ENCODE measurements at regions not wholly inside any gene's neighbourhood (a gene's known extent, or its start where the extent isn't known, plus 50 kb on each side); places are given as distances from the start of the nearest gene placed in this dataset.

DNA sequence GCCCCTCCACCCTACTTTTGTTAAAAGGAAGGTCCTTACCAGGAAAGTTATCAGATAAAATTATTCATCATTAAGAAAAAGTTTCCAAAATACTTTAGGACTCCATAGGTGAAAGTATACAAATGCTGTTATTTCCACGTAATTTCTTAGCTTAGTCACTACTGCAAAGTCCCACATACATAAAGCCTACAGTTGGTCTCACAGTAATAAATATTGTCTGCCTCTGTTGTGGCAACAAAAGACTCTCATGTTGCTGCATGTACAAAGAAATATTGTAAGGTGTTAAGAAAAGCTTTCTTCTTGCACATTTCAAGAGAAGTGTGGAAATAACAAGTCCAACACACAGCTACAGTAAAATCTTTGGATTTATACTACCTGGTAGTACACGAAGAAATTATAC is 102.4 kb upstream of the DST start:
- no peaks in the 10 kb centered on the region for H3K9me1 ChIP-seq (ENCODE audit: control insufficient read depth, extremely low read depth, insufficient read depth, low read length)
- dilution Hi-C loops (cut with MboI; ENCODE audit: extremely low pct_ligation_motif_present, low sequenced_read_pairs) = no loop called here
- no peaks in the 10 kb centered on the region for H4K20me1 ChIP-seq (ENCODE audit: control insufficient read depth, extremely low read depth, insufficient read depth, low read length)
- no peak for TF ChIP-seq EZH2 (IDR thresholded peaks at IDR 0.05; ENCODE audit: low read length)
- TF ChIP-seq, protein P1, sequence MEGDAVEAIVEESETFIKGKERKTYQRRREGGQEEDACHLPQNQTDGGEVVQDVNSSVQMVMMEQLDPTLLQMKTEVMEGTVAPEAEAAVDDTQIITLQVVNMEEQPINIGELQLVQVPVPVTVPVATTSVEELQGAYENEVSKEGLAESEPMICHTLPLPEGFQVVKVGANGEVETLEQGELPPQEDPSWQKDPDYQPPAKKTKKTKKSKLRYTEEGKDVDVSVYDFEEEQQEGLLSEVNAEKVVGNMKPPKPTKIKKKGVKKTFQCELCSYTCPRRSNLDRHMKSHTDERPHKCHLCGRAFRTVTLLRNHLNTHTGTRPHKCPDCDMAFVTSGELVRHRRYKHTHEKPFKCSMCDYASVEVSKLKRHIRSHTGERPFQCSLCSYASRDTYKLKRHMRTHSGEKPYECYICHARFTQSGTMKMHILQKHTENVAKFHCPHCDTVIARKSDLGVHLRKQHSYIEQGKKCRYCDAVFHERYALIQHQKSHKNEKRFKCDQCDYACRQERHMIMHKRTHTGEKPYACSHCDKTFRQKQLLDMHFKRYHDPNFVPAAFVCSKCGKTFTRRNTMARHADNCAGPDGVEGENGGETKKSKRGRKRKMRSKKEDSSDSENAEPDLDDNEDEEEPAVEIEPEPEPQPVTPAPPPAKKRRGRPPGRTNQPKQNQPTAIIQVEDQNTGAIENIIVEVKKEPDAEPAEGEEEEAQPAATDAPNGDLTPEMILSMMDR (optimal IDR thresholded peaks at IDR 0.05 in 1 of 3, IDR thresholded peaks at IDR 0.05 in 1 of 3, conservative IDR thresholded peaks at IDR 0.05 in 1 of 3; ENCODE audit: extremely low read depth in 1 of 3, insufficient read depth in 2 of 3, low read length in 3 of 3) = no peak
- peak overlapping the region; percentile 26 for H3K27ac ChIP-seq (ENCODE audit: control insufficient read depth, insufficient read depth, low read length)
- no peak overlapping the region for H3K4me2 ChIP-seq (ENCODE audit: control insufficient read depth, extremely low read depth, insufficient read depth, low read depth, low read length)
- no peak overlapping the region for H2AFZ ChIP-seq (ENCODE audit: control insufficient read depth, low read length)
- no peak for FAIRE-seq
- H3K9ac ChIP-seq (ENCODE audit: control insufficient read depth, extremely low read depth, insufficient read depth, low read length) = no peak overlapping the region
- no peaks in the 10 kb centered on the region for H3K9me3 ChIP-seq (ENCODE audit: control insufficient read depth, low read depth, low read length)
- no peak for DNase-seq (ENCODE audit: low read depth, low spot score)
- H3K27me3 ChIP-seq (ENCODE audit: control insufficient read depth, extremely low read depth, insufficient read depth, low read length) = no peaks in the 10 kb centered on the region
- H3K4me1 ChIP-seq (ENCODE audit: control insufficient read depth, extremely low read depth, insufficient read depth, low read length) = peaks cover 55% of the 10 kb centered on the region
- no peak overlapping the region for H3K4me3 ChIP-seq (ENCODE audit: control insufficient read depth in 2 of 3, extremely low read depth in 1 of 3, insufficient read depth in 2 of 3, low read depth in 1 of 3, low read length in 3 of 3)
- H3K36me3 ChIP-seq (ENCODE audit: control insufficient read depth in 2 of 2, extremely low read depth in 1 of 2, insufficient read depth in 2 of 2, low read length in 2 of 2) = no peaks in the 10 kb centered on the region
- H3K79me2 ChIP-seq (ENCODE audit: control insufficient read depth, insufficient read depth, low read length) = no peaks in the 10 kb centered on the region

- Histone ChIP-seq H4K20me1 (ENCODE audit: control insufficient read depth, extremely low read depth, insufficient read depth, low read length) (no peaks in the 10 kb centered on the region), H3K4me1 (ENCODE audit: control insufficient read depth, extremely low read depth, insufficient read depth, low read length) (peaks cover 49% of the 10 kb centered on the region), H2AFZ (ENCODE audit: control insufficient read depth, low read length) (no peak overlapping the region), H3K79me2 (ENCODE audit: control insufficient read depth, insufficient read depth, low read length) (no peaks in the 10 kb centered on the region), H3K4me2 (ENCODE audit: control insufficient read depth, extremely low read depth, insufficient read depth, low read depth, low read length) (no peak overlapping the region), H3K4me3 (ENCODE audit: control insufficient read depth in 2 of 3, extremely low read depth in 1 of 3, insufficient read depth in 2 of 3, low read depth in 1 of 3, low read length in 3 of 3) (no peak overlapping the region), H3K9ac (ENCODE audit: control insufficient read depth, extremely low read depth, insufficient read depth, low read length) (no peak overlapping the region), H3K27me3 (ENCODE audit: control insufficient read depth, extremely low read depth, insufficient read depth, low read length) (no peaks in the 10 kb centered on the region), H3K9me3 (ENCODE audit: control insufficient read depth, low read depth, low read length) (no peaks in the 10 kb centered on the region), H3K9me1 (ENCODE audit: control insufficient read depth, extremely low read depth, insufficient read depth, low read length) (no peaks in the 10 kb centered on the region), H3K27ac (ENCODE audit: control insufficient read depth, insufficient read depth, low read length) (peak overlapping the region; percentile 26), H3K36me3 (ENCODE audit: control insufficient read depth in 2 of 2, extremely low read depth in 1 of 2, insufficient read depth in 2 of 2, low read length in 2 of 2) (no peaks in the 10 kb centered on the region)
- TF ChIP-seq, protein P1 (optimal IDR thresholded peaks at IDR 0.05 in 1 of 3, IDR thresholded peaks at IDR 0.05 in 1 of 3, conservative IDR thresholded peaks at IDR 0.05 in 1 of 3; ENCODE audit: extremely low read depth in 1 of 3, insufficient read depth in 2 of 3, low read length in 3 of 3) = no peak
- TF ChIP-seq EZH2 (IDR thresholded peaks at IDR 0.05; ENCODE audit: low read length) = no peak
- dilution Hi-C loops (cut with MboI; ENCODE audit: extremely low pct_ligation_motif_present, low sequenced_read_pairs) = no loop called here
- DNase-seq (ENCODE audit: low read depth, low spot score) (no peak), FAIRE-seq (no peak)
Measured at GRCh38 chr6:56744528-56744927, 101.8 kb upstream of the DST start.
